HCT116 (cell line): ENCODE measurements at regions not wholly inside any gene's neighbourhood (a gene's known extent, or its start where the extent isn't known, plus 50 kb on each side); places are given as distances from the start of the nearest gene placed in this dataset.

ENCODE experiments used
- ATAC-seq: fragments of 200-7000 bp; cut with Tn5 transposase; 2 replicates; pipeline ENCODE4 v1.9.1; 2020; ENCODE audit warnings: mild to moderate bottlenecking, moderate library complexity
- BruUV-seq: library from RNA; stranded (reverse); fragments of 400-500 nt; replicated peaks from 2 replicates; lab custom pipeline; 2021; lab: Mats Ljungman, UMichigan
- CTCF ChIA-PET: fragments of 300-600 bp; sonication (Branson Sonifier 250); formaldehyde crosslinking; loops from one replicate; lab custom pipeline; 2021; ENCODE audit warnings: antibody characterized with exemption; lab: Charles Lee
- POLR2A ChIA-PET: fragments of 300-600, 350-600 bp; sonication (Branson Sonifier 250); formaldehyde crosslinking; loops from one replicate; lab custom pipeline; 2021; ENCODE audit warnings: antibody characterized with exemption; lab: Charles Lee
- RAD21 ChIA-PET, 2 experiments: fragments of 300-600 bp; sonication (Branson Sonifier 250); formaldehyde crosslinking; loops; one replicate each; lab custom pipeline; 2023; ENCODE audit warnings: low total read pairs in 2 of 2; ENCODE audit not compliant: uncharacterized antibody in 2 of 2, unreplicated experiment in 2 of 2, low non-redundant PET in 1 of 2; lab: Charles Lee
- DNase-seq: peaks from one replicate; pipeline ENCODE4 v3.0.0-alpha.2; 2010; ENCODE audit warnings: low read depth, low spot score
- H2AFZ ChIP-seq: fragments of 200-600 bp; shearing (Covaris generic), sonication (generic); 2 replicates; pipeline ENCODE4 v1.6.1; 2017; ENCODE audit warnings: low read depth, mixed run types, mixed read lengths, antibody characterized with exemption, low read length; ENCODE audit not compliant: poor library complexity, severe bottlenecking
- H3K27ac ChIP-seq: 2 replicates; pipeline ENCODE4 v1.5.1; 2012; ENCODE audit warnings: low read depth, low read length
- H3K27me3 ChIP-seq: fragments of 200-600 bp; sonication (generic); 2 replicates; pipeline ENCODE4 v1.6.1; 2016; ENCODE audit warnings: mixed run types, low read length, mixed read lengths; ENCODE audit not compliant: insufficient read depth
- H3K36me3 ChIP-seq, 2 experiments: fragments of 200-500 bp in 1 of 2; fragments of 200-600 bp in 1 of 2; sonication (Bioruptor generic) in 1 of 2; sonication (generic) in 1 of 2; 2 replicates each; pipeline versions ENCODE4 v1.5.1 to v1.6.1; 2014 to 2016; ENCODE audit warnings: low read length in 2 of 2, inconsistent platforms in 1 of 2, mixed read lengths in 1 of 2, mixed run types in 1 of 2; ENCODE audit not compliant: insufficient read depth in 2 of 2, control insufficient read depth in 1 of 2
- H3K4me1 ChIP-seq, 2 experiments: fragments of 200-600 bp in 1 of 2; sonication (generic) in 1 of 2; 2 replicates each; pipeline versions ENCODE4 v1.5.1 to v1.6.1; 2012 to 2017; ENCODE audit warnings: low read length in 2 of 2, inconsistent platforms in 1 of 2, mild to moderate bottlenecking in 1 of 2, mixed read lengths in 1 of 2, mixed run types in 1 of 2, moderate library complexity in 1 of 2; ENCODE audit not compliant: insufficient read depth in 2 of 2, control insufficient read depth in 1 of 2
- H3K4me2 ChIP-seq: fragments of 200-600 bp; sonication (generic); 2 replicates; pipeline ENCODE4 v1.6.1; 2017; ENCODE audit warnings: mixed run types, low read length, mixed read lengths
- H3K4me3 ChIP-seq, 2 experiments: fragments of 200-600 bp in 1 of 2; sonication (generic) in 1 of 2; replicated peaks in 1 of 2; 2 replicates each; pipeline ENCODE4 v1.5.1; 2011 to 2016; ENCODE audit warnings: low read length in 2 of 2, control low read depth in 1 of 2, low read depth in 1 of 2, mild to moderate bottlenecking in 1 of 2, mixed read lengths in 1 of 2, mixed run types in 1 of 2
- H3K79me2 ChIP-seq: fragments of 200-600 bp; sonication (generic); 2 replicates; pipeline ENCODE4 v1.6.1; 2017; ENCODE audit warnings: mild to moderate bottlenecking, mixed run types, low read length, moderate library complexity, mixed read lengths; ENCODE audit not compliant: insufficient read depth
- H3K9ac ChIP-seq: fragments of 200-600 bp; sonication (generic); 2 replicates; pipeline ENCODE4 v1.6.1; 2016; ENCODE audit warnings: low read length, mixed read lengths
- H3K9me2 ChIP-seq: fragments of 200-600 bp; sonication (generic), shearing (Covaris generic); 2 replicates; pipeline ENCODE4 v1.6.1; 2017; ENCODE audit warnings: mixed run types, mild to moderate bottlenecking, moderate library complexity; ENCODE audit not compliant: insufficient read depth
- H3K9me3 ChIP-seq, 2 experiments: fragments of 200-500 bp in 1 of 2; fragments of 200-600 bp in 1 of 2; sonication (Bioruptor generic) in 1 of 2; sonication (generic) in 1 of 2; 2 replicates each; pipeline ENCODE4 v1.6.1; 2014 to 2017; ENCODE audit warnings: low read length in 2 of 2, mixed read lengths in 2 of 2, inconsistent platforms in 1 of 2, low read depth in 1 of 2, mild to moderate bottlenecking in 1 of 2, mixed run types in 1 of 2, moderate library complexity in 1 of 2; ENCODE audit not compliant: control insufficient read depth in 1 of 2, insufficient read depth in 1 of 2
- H4K20me1 ChIP-seq: fragments of 200-600 bp; sonication (generic), shearing (Covaris generic); 2 replicates; pipeline ENCODE4 v1.6.1; 2017; ENCODE audit warnings: mixed run types, mild to moderate bottlenecking, moderate library complexity; ENCODE audit not compliant: insufficient read depth
- CBX3 ChIP-seq: IDR thresholded peaks from 2 replicates; pipeline ENCODE4 v1.6.1; 2012; ENCODE audit warnings: low read depth
- CEBPB ChIP-seq: IDR thresholded peaks from 2 replicates; pipeline ENCODE4 v1.6.1; 2012; ENCODE audit warnings: low read depth
- EZH2 ChIP-seq: fragments of 200-600 bp; sonication (generic); IDR thresholded peaks from 2 replicates; pipeline ENCODE4 v1.6.1; 2017; ENCODE audit warnings: antibody characterized with exemption, mixed run types
- EZH2phosphoT487 ChIP-seq: fragments of 200-600 bp; IDR thresholded peaks from 2 replicates; pipeline ENCODE4 v1.6.1; 2018; ENCODE audit warnings: antibody characterized with exemption, borderline replicate concordance
- FOSL1 ChIP-seq: IDR thresholded peaks from 2 replicates; pipeline ENCODE4 v1.6.1; 2012; ENCODE audit warnings: low read depth
- JUND ChIP-seq: IDR thresholded peaks from 2 replicates; pipeline ENCODE4 v1.6.1; 2012
- POLR2A ChIP-seq: IDR thresholded peaks from 2 replicates; pipeline ENCODE4 v1.7.0; 2011; ENCODE audit warnings: borderline replicate concordance; ENCODE audit not compliant: insufficient read depth, insufficient read length; ENCODE audit errors: extremely low read depth
- POLR2AphosphoS5 ChIP-seq: IDR thresholded peaks from 2 replicates; pipeline ENCODE4 v1.6.1; 2011; ENCODE audit warnings: mild to moderate bottlenecking, low read depth, low read length, moderate library complexity
- RAD21 ChIP-seq: IDR thresholded peaks from 2 replicates; pipeline ENCODE4 v1.6.1; 2012; ENCODE audit warnings: low read depth, mild to moderate bottlenecking
- REST ChIP-seq: IDR thresholded peaks from 2 replicates; pipeline ENCODE4 v1.6.1; 2012; ENCODE audit warnings: low read depth
- SIN3A ChIP-seq: IDR thresholded peaks from 2 replicates; pipeline ENCODE4 v1.6.1; 2012; ENCODE audit warnings: low read depth
- SRF ChIP-seq: IDR thresholded peaks from 2 replicates; pipeline ENCODE4 v1.6.1; 2012; ENCODE audit warnings: low read depth
- TCF7L2 ChIP-seq: IDR thresholded peaks from 2 replicates; pipeline ENCODE4 v1.7.0; 2011; ENCODE audit warnings: borderline replicate concordance, inconsistent platforms; ENCODE audit not compliant: insufficient read depth, insufficient read length; ENCODE audit errors: extremely low read depth
- YY1 ChIP-seq: IDR thresholded peaks from 2 replicates; pipeline ENCODE4 v1.6.1; 2011; ENCODE audit warnings: low read length, low read depth, moderate library complexity, mild to moderate bottlenecking; ENCODE audit not compliant: insufficient replicate concordance; ENCODE audit errors: extremely low read depth
- ZBTB33 ChIP-seq: IDR thresholded peaks from 2 replicates; pipeline ENCODE4 v1.6.1; 2011; ENCODE audit warnings: mild to moderate bottlenecking, low read length, moderate library complexity; ENCODE audit not compliant: insufficient replicate concordance; ENCODE audit errors: extremely low read depth
- ZFX ChIP-seq: fragments of 450-650 bp; IDR thresholded peaks from 2 replicates; pipeline ENCODE4 v1.6.1; 2017
- ZNF274 ChIP-seq: fragments of 200-500 bp; sonication (Bioruptor generic); IDR thresholded peaks from 2 replicates; pipeline ENCODE4 v1.6.1; 2014; ENCODE audit warnings: mild to moderate bottlenecking, low read depth, low read length, inconsistent platforms
- intact Hi-C: fragments of 100-400 bp; cut with micrococcal nuclease; formaldehyde crosslinking; loops from 2 replicates; pipeline ENCODE4 v1.10.0; 2022

- no peak for TF ChIP-seq SIN3A
- no peak for TF ChIP-seq ZBTB33
- no peak for TF ChIP-seq ZFX
- no peak for TF ChIP-seq RAD21
- TF ChIP-seq JUND: no peak
These were observed 984.9 kb downstream of the TLE4 start (continued) for GRCh38 chr9:80556631-80557030.

GRCh38 chr9:80555782-80556325 lies 984.1 kb downstream of the TLE4 start:
- Histone ChIP-seq H3K36me3 (no peaks in the 10 kb centered on the region), H3K27ac (no peak overlapping the region), H3K79me2 (no peaks in the 10 kb centered on the region), H3K27me3 (no peaks in the 10 kb centered on the region), H3K9me2 (no peaks in the 10 kb centered on the region), H3K4me1 (no peaks in the 10 kb centered on the region), H3K4me2 (no peak overlapping the region), H3K9ac (no peak overlapping the region), H2AFZ (no peak overlapping the region), H4K20me1 (no peaks in the 10 kb centered on the region), H3K4me3 (no peak overlapping the region), H3K9me3 (peaks cover 0 to 18% of the 10 kb centered on the region in 2 experiments; a peak in 2 of 4 replicates)
- no TSS peak for BruUV-seq
- DNase-seq (no peak), ATAC-seq (no peak)
- RAD21 ChIA-PET: no interaction called here
- POLR2A ChIA-PET: no interaction called here
- CTCF ChIA-PET: no interaction called here
- intact Hi-C loops: no loop called here
- TF ChIP-seq POLR2AphosphoS5 (no peak), SRF (no peak), EZH2phosphoT487 (no peak), REST (no peak), CBX3 (no peak), EZH2 (no peak), CEBPB (no peak), FOSL1 (no peak), ZBTB33 (no peak), ZNF274 (no peak), POLR2A (no peak), RAD21 (no peak), ZFX (no peak), TCF7L2 (no peak), YY1 (no peak), SIN3A (no peak)
